GM12892 (cell line): ENCODE measurements at regions not wholly inside any gene's neighbourhood (a gene's known extent, or its start where the extent isn't known, plus 50 kb on each side); places are given as distances from the start of the nearest gene placed in this dataset.

ENCODE experiments used
- DNase-seq: peaks from one replicate; pipeline ENCODE4 v3.0.0; 2011; ENCODE audit not compliant: insufficient read length
- FAIRE-seq: peaks from 2 replicates; lab custom pipeline; 2011; peaks lifted over from hg19 to GRCh38; lab: Jason Lieb, UNC
- POLR2A ChIP-seq: IDR thresholded peaks from 2 replicates; pipeline ENCODE4 v1.6.1; 2011; ENCODE audit warnings: low read depth, low read length, control low read depth
- POLR2AphosphoS5 ChIP-seq: IDR thresholded peaks from 2 replicates; pipeline ENCODE4 v1.6.1; 2011; ENCODE audit warnings: low read depth, low read length, control low read depth
- TAF1 ChIP-seq: IDR thresholded peaks from 2 replicates; pipeline ENCODE4 v1.6.1; 2011; ENCODE audit warnings: low read depth, mild to moderate bottlenecking, control low read depth, low read length, borderline replicate concordance

DNA sequence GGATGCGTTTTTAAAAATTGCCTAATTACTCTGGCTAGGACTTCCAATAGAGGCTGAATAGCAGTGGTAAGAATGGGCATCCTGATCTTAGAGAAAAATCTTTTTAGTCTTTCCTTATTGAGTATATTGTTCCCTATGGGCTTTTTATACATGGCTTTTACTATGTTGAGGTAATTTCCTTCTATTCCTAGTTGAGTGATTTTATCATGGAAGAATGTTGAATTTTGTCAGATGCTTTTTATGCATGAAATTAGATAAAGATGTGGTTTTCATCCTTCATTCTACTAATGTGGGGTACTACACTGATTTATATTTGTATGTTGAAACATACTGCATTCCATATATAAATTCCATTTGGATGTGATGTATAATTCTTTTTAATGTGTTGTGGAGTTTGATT lies 2673.8 kb downstream of the PCDH9 start:
- DNase-seq = no peak
- FAIRE-seq = no peak
- TF ChIP-seq POLR2A = no peak
- TF ChIP-seq TAF1 = no peak
- TF ChIP-seq POLR2AphosphoS5 = no peak

GRCh38 chr13:64553411-64554129 lies 2676.6 kb downstream of the PCDH9 start:
- FAIRE-seq (no peak), DNase-seq (no peak)
- TF ChIP-seq POLR2A (no peak), POLR2AphosphoS5 (no peak), TAF1 (no peak)

- no peak for TF ChIP-seq POLR2A
- TF ChIP-seq POLR2AphosphoS5 = no peak
- no peak for TF ChIP-seq TAF1
- DNase-seq = no peak
- no peak for FAIRE-seq
Measured at GRCh38 chr13:64551755-64552154, 2678.4 kb downstream of the PCDH9 start.

GRCh38 chr13:64546371-64546770 lies 2683.8 kb downstream of the PCDH9 start:
- TF ChIP-seq TAF1 = no peak
- FAIRE-seq (no peak), DNase-seq (no peak)

GRCh38 chr13:64540976-64541375 lies 2689.2 kb downstream of the PCDH9 start:
- FAIRE-seq (no peak), DNase-seq (no peak)
- TF ChIP-seq POLR2AphosphoS5 = no peak
- TF ChIP-seq POLR2A = no peak
- no peak for TF ChIP-seq TAF1

GRCh38 chr13:64540468-64540867 lies 2689.7 kb downstream of the PCDH9 start:
- TF ChIP-seq TAF1 (no peak), POLR2A (no peak), POLR2AphosphoS5 (no peak)
- DNase-seq (no peak), FAIRE-seq (no peak)

DNA sequence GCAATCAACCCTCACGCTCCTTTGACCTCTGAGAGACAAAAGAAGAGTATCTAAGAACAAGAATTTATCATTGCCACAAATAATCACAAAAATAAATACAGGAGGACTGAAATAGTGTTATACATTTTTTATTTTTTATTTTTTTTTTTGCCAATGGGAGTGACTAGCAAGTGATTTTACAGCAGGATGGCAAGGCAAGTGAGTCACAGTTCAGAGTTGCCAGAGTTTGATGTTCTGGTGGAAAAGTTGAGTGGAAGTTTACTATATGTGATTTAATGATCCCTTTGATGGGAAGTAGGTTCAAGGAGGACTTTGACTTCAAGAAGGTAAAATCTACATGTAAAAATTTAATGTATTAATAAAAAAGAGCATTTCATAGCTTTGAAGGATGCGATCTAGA lies 2691.4 kb downstream of the PCDH9 start:
- no peak for TF ChIP-seq POLR2A
- TF ChIP-seq TAF1 = no peak
- TF ChIP-seq POLR2AphosphoS5 = no peak
- DNase-seq = no peak
- FAIRE-seq = no peak

- DNase-seq (no peak), FAIRE-seq (no peak)
- TF ChIP-seq POLR2AphosphoS5 = no peak
- no peak for TF ChIP-seq POLR2A
- no peak for TF ChIP-seq TAF1
Measured at GRCh38 chr13:64534302-64534701, 2695.8 kb downstream of the PCDH9 start.

DNA sequence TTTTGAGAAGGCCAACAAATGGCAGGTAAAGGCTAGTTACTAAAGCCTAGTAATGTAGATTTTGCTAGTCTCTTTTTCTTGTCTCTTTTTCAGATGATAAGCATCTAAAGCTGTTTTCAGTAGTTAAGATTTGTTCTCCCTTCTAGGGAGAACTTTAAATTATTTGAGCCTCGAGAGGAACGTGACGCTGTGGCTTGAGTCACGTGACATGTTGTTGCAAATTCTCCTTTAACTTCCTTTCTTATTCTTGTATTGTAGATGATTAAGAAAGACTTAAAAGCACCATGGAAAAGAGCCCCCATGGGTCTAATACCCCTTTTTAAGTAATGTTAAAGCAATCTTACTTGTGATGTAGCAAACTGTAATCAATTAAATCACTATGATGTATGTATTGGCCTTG lies 2698.7 kb downstream of the PCDH9 start:
- DNase-seq (no peak), FAIRE-seq (no peak)
- no peak for TF ChIP-seq POLR2AphosphoS5
- no peak for TF ChIP-seq POLR2A
- no peak for TF ChIP-seq TAF1

DNA sequence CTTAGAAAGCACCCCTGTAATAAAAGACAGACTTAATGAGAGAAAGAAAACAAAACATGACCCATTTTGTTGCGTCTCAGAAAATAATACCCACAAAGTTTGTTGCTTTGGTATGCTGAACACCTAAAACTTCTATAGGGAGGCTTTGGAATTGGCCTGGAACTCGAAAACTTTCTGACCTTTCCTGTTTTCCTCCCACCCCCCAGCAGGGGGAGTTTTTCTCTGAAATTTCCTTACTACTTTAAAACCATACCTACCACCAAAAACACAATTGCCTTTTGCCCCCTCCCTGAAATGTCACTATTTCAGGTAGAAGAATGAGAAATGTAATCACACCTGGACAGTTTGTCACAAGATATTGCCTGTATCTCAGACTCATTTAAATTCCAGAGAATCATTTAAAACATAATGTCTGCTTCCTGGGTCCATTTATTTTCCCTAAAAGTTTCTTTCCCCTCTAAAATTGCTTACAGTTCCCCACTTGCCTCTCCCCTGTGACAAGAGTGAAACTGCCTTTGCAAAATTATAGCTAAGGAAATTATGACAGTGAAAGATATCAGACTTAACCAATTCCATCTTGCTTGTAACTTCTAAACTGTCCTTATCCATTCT lies 2700.2 kb downstream of the PCDH9 start:
- DNase-seq = no peak
- TF ChIP-seq POLR2AphosphoS5 (no peak), POLR2A (no peak), TAF1 (no peak)
- no peak for FAIRE-seq

GRCh38 chr13:64528838-64529237 lies 2701.3 kb downstream of the PCDH9 start:
- no peak for FAIRE-seq
- TF ChIP-seq POLR2A = no peak
- no peak for TF ChIP-seq POLR2AphosphoS5
- no peak for TF ChIP-seq TAF1
- DNase-seq = no peak

DNA sequence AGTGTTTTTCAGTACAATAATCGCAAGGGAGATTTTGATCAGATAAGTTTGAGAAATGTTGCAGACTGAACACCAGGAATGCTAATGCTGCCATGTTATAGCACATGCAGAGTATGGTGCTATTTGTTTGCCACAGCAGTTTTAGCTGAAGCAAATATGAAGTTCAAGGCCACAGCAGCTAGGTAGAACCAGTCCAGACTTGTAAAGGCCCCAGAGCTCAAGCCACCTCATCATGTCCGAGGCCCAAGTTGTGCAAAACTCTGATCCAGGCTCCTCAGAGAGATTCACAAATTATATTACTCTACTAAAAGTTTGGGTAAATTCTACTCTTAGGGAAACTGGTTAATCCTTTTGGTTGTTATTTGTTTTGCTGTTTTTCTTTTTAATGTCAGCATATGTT lies 2702.6 kb downstream of the PCDH9 start:
- FAIRE-seq (no peak), DNase-seq (no peak)
- no peak for TF ChIP-seq POLR2AphosphoS5
- TF ChIP-seq TAF1 = no peak
- TF ChIP-seq POLR2A = no peak
